ENCODE measurements at regions not wholly inside any gene's neighbourhood (a gene's known extent, or its start where the extent isn't known, plus 50 kb on each side); places are given as distances from the start of the nearest gene placed in this dataset.

DNA sequence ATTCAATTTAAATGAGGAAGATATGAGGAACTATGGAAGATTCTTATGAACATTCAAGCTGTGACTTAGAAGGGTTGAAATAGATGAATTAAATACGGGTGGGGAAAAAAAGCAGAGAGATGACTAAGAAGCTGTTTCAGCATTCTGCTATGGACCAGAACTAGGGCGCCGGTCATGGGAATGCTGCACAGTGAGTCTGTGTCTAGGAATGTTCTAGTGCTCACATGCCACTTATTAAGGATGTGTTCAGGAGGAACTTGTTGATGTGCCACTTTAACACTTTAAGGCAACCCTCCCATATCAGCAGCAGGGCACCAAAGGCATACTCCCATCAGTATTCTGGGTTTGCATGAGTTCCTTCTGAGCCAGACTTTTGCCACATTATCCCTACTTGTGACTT is 152.1 kb downstream of the POSTN start:
- TF ChIP-seq, protein P1, sequence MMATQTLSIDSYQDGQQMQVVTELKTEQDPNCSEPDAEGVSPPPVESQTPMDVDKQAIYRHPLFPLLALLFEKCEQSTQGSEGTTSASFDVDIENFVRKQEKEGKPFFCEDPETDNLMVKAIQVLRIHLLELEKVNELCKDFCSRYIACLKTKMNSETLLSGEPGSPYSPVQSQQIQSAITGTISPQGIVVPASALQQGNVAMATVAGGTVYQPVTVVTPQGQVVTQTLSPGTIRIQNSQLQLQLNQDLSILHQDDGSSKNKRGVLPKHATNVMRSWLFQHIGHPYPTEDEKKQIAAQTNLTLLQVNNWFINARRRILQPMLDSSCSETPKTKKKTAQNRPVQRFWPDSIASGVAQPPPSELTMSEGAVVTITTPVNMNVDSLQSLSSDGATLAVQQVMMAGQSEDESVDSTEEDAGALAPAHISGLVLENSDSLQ (IDR thresholded peaks at IDR 0.05): no peak
- TF ChIP-seq NFRKB (IDR thresholded peaks at IDR 0.05) (no peak), FOXM1 (IDR thresholded peaks at IDR 0.05; ENCODE audit: borderline replicate concordance) (no peak), ARNT (IDR thresholded peaks at IDR 0.05) (no peak), LEF1 (IDR thresholded peaks at IDR 0.05; ENCODE audit: borderline replicate concordance) (no peak)

Data from HEK293T (cell line).